Neural progenitor cell (in vitro differentiated cells): ENCODE measurements at regions not wholly inside any gene's neighbourhood (a gene's known extent, or its start where the extent isn't known, plus 50 kb on each side); places are given as distances from the start of the nearest gene placed in this dataset.

ENCODE experiments used
- EZH2 ChIP-seq: fragments of 200-600 bp; sonication (generic); IDR thresholded peaks from 2 replicates; pipeline ENCODE4 v1.6.1; 2017; ENCODE audit warnings: antibody characterized with exemption, mild to moderate bottlenecking, moderate library complexity
- EZH2phosphoT487 ChIP-seq: fragments of 200-600 bp; sonication (generic); IDR thresholded peaks from 2 replicates; pipeline ENCODE4 v1.6.1; 2017; ENCODE audit warnings: antibody characterized with exemption
- TF ChIP-seq, protein P1 (sequence below): fragments of 200-600 bp; sonication (generic); IDR thresholded peaks from 2 replicates; pipeline ENCODE4 v1.5.1; 2017; ENCODE audit warnings: antibody characterized with exemption, mild to moderate bottlenecking

GRCh38 chr2:204356151-204356641 lies 189.1 kb upstream of the PARD3B start:
- TF ChIP-seq, protein P1, sequence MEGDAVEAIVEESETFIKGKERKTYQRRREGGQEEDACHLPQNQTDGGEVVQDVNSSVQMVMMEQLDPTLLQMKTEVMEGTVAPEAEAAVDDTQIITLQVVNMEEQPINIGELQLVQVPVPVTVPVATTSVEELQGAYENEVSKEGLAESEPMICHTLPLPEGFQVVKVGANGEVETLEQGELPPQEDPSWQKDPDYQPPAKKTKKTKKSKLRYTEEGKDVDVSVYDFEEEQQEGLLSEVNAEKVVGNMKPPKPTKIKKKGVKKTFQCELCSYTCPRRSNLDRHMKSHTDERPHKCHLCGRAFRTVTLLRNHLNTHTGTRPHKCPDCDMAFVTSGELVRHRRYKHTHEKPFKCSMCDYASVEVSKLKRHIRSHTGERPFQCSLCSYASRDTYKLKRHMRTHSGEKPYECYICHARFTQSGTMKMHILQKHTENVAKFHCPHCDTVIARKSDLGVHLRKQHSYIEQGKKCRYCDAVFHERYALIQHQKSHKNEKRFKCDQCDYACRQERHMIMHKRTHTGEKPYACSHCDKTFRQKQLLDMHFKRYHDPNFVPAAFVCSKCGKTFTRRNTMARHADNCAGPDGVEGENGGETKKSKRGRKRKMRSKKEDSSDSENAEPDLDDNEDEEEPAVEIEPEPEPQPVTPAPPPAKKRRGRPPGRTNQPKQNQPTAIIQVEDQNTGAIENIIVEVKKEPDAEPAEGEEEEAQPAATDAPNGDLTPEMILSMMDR: no peak
- TF ChIP-seq EZH2 (no peak), EZH2phosphoT487 (no peak)
